Astrocyte of the spinal cord (primary cell): ENCODE measurements at regions not wholly inside any gene's neighbourhood (a gene's known extent, or its start where the extent isn't known, plus 50 kb on each side); places are given as distances from the start of the nearest gene placed in this dataset.
A peak's percentile ranks its signal among the peaks of the same experiment; 100 is the strongest.

Source experiments
- DNase-seq: peaks from one replicate; pipeline ENCODE4 v3.0.0; 2011; ENCODE audit warnings: low read depth, low spot score
- H3K4me3 ChIP-seq: 2 replicates; pipeline ENCODE4 v1.5.1; 2011; ENCODE audit warnings: low read depth, mild to moderate bottlenecking, low read length, moderate library complexity
- CTCF ChIP-seq: IDR thresholded peaks from 2 replicates; pipeline ENCODE4 v1.5.1; 2012; ENCODE audit warnings: low read depth, mild to moderate bottlenecking, low read length, inconsistent platforms
- in situ Hi-C: cut with HindIII; loops from 2 replicates; pipeline ENCODE4 v1.10.0; 2017; ENCODE audit warnings: low sequenced_read_pairs

GRCh38 chr2:147310335-147311057 is 534.3 kb upstream of the ACVR2A start:
- in situ Hi-C loops: no loop called here
- TF ChIP-seq CTCF: no peak
- H3K4me3 ChIP-seq: no peak overlapping the region
- DNase-seq: no peak

- in situ Hi-C loops: no loop called here
- no peak overlapping the region for H3K4me3 ChIP-seq
- no peak for TF ChIP-seq CTCF
- DNase-seq: no peak
Measured at GRCh38 chr2:147297820-147298219, 547.0 kb upstream of the ACVR2A start.

- no peak for DNase-seq
- in situ Hi-C loops: no loop called here
- H3K4me3 ChIP-seq: no peak overlapping the region
- no peak for TF ChIP-seq CTCF
Measured at GRCh38 chr2:147294825-147295392, 549.9 kb upstream of the ACVR2A start.

GRCh38 chr2:147293991-147294824 is 550.6 kb upstream of the ACVR2A start:
- H3K4me3 ChIP-seq: no peak overlapping the region
- no peak for TF ChIP-seq CTCF
- DNase-seq: no peak
- in situ Hi-C loops: no loop called here

- TF ChIP-seq CTCF: no peak
- in situ Hi-C loops: no loop called here
- H3K4me3 ChIP-seq: no peak overlapping the region
- no peak for DNase-seq
Measured at GRCh38 chr2:147288131-147288530, 556.7 kb upstream of the ACVR2A start.

GRCh38 chr2:147275943-147276342 is 568.9 kb upstream of the ACVR2A start:
- no peak for DNase-seq
- in situ Hi-C loops: no loop called here
- H3K4me3 ChIP-seq: no peak overlapping the region
- TF ChIP-seq CTCF: peak; percentile 25
